ENCODE measurements at regions not wholly inside any gene's neighbourhood (a gene's known extent, or its start where the extent isn't known, plus 50 kb on each side); places are given as distances from the start of the nearest gene placed in this dataset.
"Not testable (repeated sequence)": the region's sequence is repeated elsewhere in the genome, so short reads cannot be mapped to it uniquely, and the experiment has no call there.

GRCh38 chrX:137896123-137896522, 330.2 kb downstream of the ZIC3 start:
- TF ChIP-seq, protein P1, sequence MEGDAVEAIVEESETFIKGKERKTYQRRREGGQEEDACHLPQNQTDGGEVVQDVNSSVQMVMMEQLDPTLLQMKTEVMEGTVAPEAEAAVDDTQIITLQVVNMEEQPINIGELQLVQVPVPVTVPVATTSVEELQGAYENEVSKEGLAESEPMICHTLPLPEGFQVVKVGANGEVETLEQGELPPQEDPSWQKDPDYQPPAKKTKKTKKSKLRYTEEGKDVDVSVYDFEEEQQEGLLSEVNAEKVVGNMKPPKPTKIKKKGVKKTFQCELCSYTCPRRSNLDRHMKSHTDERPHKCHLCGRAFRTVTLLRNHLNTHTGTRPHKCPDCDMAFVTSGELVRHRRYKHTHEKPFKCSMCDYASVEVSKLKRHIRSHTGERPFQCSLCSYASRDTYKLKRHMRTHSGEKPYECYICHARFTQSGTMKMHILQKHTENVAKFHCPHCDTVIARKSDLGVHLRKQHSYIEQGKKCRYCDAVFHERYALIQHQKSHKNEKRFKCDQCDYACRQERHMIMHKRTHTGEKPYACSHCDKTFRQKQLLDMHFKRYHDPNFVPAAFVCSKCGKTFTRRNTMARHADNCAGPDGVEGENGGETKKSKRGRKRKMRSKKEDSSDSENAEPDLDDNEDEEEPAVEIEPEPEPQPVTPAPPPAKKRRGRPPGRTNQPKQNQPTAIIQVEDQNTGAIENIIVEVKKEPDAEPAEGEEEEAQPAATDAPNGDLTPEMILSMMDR (IDR thresholded peaks at IDR 0.05; ENCODE audit: borderline replicate concordance, control extremely low read depth, extremely low read depth, insufficient read depth, missing control alignments), result no peak
- DNase-seq (ENCODE audit: low spot score), result no peak
- in situ Hi-C loops (cut with MboI; ENCODE audit: low sequenced_read_pairs, unreplicated experiment), result no loop called here

DNA sequence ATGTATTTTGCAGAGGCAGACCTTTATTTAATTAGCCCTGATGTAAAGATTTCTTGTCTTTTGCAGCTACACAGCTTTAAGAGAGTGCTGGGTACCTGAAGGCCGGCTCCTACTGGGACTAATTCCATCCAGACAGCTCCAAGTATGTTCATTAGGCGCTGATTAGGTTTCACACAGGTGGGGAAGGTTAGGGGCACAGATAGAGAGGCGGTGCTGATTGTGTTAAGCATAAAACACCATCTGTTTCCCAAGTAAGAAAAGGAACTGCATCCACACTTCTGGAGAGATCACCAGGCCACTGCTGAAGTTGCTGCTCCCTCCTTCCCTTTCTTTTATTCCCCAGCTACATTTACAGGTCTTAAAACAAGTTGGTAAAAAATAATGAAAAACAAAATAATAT, 349.5 kb downstream of the ZIC3 start:
- in situ Hi-C loops (cut with MboI; ENCODE audit: low sequenced_read_pairs, unreplicated experiment), result no loop called here
- DNase-seq (ENCODE audit: low spot score), result no peak
- TF ChIP-seq, protein P1 (IDR thresholded peaks at IDR 0.05; ENCODE audit: borderline replicate concordance, control extremely low read depth, extremely low read depth, insufficient read depth, missing control alignments), result no peak

- no peak for DNase-seq (ENCODE audit: low spot score)
- TF ChIP-seq, protein P1 (IDR thresholded peaks at IDR 0.05; ENCODE audit: borderline replicate concordance, control extremely low read depth, extremely low read depth, insufficient read depth, missing control alignments), result no peak
Observed at GRCh38 chrX:137916090-137916746, 350.3 kb downstream of the ZIC3 start.

GRCh38 chrX:137926090-137926489, 360.2 kb downstream of the ZIC3 start:
- TF ChIP-seq, protein P1 (IDR thresholded peaks at IDR 0.05; ENCODE audit: borderline replicate concordance, control extremely low read depth, extremely low read depth, insufficient read depth, missing control alignments), result no peak
- DNase-seq (ENCODE audit: low spot score), result no peak
- in situ Hi-C loops (cut with MboI; ENCODE audit: low sequenced_read_pairs, unreplicated experiment), result no loop called here

More at GRCh38 chrX:137916090-137916746, 350.3 kb downstream of the ZIC3 start:
- in situ Hi-C loops (cut with MboI; ENCODE audit: low sequenced_read_pairs, unreplicated experiment), result no loop called here

DNA sequence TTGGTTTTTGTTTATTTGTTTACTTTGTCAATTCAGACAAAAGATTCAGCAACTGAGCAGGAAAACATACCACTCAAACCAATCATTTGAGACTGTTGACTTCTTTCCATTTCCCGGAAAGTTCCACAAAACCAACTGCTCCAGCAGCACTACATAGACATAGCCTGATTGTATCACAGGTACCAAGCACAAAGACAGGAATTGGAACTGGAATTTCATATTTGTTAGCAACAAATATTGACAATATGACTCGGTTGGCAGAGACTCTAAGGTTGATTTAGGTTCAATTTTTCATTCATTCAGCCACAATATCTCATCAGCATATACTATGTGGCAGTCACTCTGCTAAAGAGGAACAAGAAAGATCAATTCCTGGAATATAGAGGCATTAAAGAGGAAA, 364.0 kb downstream of the ZIC3 start:
- DNase-seq (ENCODE audit: low spot score), result no peak
- in situ Hi-C loops (cut with MboI; ENCODE audit: low sequenced_read_pairs, unreplicated experiment), result no loop called here
- TF ChIP-seq, protein P1 (IDR thresholded peaks at IDR 0.05; ENCODE audit: borderline replicate concordance, control extremely low read depth, extremely low read depth, insufficient read depth, missing control alignments), result no peak

DNA sequence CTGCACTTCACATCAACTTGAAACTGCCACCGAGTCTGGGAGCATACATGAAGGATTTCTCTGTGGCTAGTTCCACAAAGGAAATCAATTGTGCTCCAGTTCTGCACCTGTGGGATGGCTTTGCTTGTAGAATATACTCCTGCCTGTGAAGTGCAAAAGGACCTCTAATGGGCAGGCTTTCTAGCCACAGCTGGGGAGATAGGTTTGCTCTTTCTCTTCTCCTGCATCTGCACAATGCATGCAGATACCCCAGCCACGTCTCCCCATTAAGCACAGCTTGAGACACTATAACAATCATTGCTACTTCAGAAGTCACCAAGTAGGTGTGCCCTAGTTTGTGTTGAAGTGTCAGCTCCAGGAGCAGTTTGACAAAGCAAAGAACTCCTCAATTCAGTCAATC, 364.6 kb downstream of the ZIC3 start:
- in situ Hi-C loops (cut with MboI; ENCODE audit: low sequenced_read_pairs, unreplicated experiment), result no loop called here

DNA sequence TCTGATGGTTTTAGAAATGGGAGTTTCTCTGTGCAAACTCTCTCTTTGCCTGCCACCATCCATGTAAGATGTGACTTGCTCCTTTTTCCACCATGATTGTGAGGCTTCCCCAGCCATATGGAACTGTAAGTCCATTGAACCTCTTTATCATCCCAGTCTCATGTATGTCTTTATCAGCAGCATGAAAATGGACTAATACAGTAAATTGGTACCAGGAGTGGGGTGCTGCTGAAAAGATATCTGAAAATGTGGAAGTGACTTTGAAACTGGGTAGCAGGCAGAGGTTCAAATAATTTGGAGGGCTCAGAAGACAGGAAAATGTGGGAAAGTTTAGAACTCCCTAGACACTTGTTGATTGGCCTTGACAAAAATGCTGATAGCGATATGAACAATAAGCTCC, 368.3 kb downstream of the ZIC3 start:
- in situ Hi-C loops (cut with MboI; ENCODE audit: low sequenced_read_pairs, unreplicated experiment); DNase-seq (ENCODE audit: low spot score): not testable (repeated sequence)

More for the DNA sequence above, 364.6 kb downstream of the ZIC3 start:
- TF ChIP-seq, protein P1 (IDR thresholded peaks at IDR 0.05; ENCODE audit: borderline replicate concordance, control extremely low read depth, extremely low read depth, insufficient read depth, missing control alignments), result no peak
- no peak for DNase-seq (ENCODE audit: low spot score)

DNA sequence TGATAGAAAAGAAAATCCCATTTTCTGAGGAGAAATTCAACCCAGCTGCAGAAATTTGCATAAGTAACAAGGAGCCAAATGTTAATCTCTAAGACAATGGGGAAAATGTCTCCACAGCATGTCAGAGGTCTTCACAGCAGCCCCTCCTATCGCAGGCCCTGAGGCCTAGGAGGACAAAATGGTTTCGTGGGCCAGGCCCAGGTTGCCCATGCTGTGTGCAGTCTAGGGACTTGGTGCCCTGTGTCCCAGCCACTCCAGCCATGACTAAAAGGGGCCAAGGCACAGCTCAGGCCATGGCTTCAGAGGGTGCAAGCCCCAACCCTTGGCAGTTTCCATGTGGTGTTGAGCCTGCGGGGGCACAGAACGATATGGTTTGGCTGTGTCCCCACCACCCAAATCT, 369.0 kb downstream of the ZIC3 start:
- DNase-seq (ENCODE audit: low spot score); in situ Hi-C loops (cut with MboI; ENCODE audit: low sequenced_read_pairs, unreplicated experiment): not testable (repeated sequence)
